ENCODE measurements at regions not wholly inside any gene's neighbourhood (a gene's known extent, or its start where the extent isn't known, plus 50 kb on each side); places are given as distances from the start of the nearest gene placed in this dataset.

DNA sequence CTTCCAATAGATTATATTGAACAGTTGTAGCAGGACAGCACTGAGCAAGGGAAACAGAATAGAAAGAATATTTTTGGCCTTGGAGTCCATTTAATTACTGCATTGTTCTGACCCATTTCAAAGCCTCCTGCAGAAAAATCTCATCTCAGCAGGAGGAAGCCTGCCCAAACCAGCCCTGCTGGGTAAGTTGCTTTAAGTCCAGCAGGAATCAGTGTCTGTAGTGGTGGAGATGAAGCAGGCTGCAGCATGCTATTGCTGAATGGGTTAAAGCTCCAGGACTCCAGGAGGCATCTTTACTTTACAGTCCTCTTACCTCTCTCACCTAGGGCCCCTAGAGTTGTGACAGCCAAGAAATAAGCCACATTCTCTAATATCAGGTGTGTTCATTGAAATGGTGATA lies 380.3 kb upstream of the THBS1 start:
- H3K4me3 ChIP-seq (ENCODE audit: insufficient read depth, low read length), result no peak overlapping the region
- H3K4me2 ChIP-seq (ENCODE audit: insufficient read depth, low read length), result no peak overlapping the region
- H3K4me1 ChIP-seq (ENCODE audit: insufficient read depth, low read length), result peaks cover 47% of the 10 kb centered on the region
- TF ChIP-seq, protein P1, sequence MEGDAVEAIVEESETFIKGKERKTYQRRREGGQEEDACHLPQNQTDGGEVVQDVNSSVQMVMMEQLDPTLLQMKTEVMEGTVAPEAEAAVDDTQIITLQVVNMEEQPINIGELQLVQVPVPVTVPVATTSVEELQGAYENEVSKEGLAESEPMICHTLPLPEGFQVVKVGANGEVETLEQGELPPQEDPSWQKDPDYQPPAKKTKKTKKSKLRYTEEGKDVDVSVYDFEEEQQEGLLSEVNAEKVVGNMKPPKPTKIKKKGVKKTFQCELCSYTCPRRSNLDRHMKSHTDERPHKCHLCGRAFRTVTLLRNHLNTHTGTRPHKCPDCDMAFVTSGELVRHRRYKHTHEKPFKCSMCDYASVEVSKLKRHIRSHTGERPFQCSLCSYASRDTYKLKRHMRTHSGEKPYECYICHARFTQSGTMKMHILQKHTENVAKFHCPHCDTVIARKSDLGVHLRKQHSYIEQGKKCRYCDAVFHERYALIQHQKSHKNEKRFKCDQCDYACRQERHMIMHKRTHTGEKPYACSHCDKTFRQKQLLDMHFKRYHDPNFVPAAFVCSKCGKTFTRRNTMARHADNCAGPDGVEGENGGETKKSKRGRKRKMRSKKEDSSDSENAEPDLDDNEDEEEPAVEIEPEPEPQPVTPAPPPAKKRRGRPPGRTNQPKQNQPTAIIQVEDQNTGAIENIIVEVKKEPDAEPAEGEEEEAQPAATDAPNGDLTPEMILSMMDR (IDR thresholded peaks at IDR 0.05; ENCODE audit: extremely low read depth, low read depth, low read length), result no peak
- H4K20me1 ChIP-seq (ENCODE audit: insufficient read depth, low read length), result no peaks in the 10 kb centered on the region
- H3K27ac ChIP-seq (ENCODE audit: low read depth, low read length), result no peak overlapping the region
- no peaks in the 10 kb centered on the region for H3K79me2 ChIP-seq (ENCODE audit: insufficient read depth, low read length)
- H3K36me3 ChIP-seq (ENCODE audit: insufficient read depth, low read length), result no peaks in the 10 kb centered on the region
- H3K27me3 ChIP-seq (ENCODE audit: insufficient read depth, low read length), result no peaks in the 10 kb centered on the region
- no peak overlapping the region for H2AFZ ChIP-seq (ENCODE audit: low read length)
- H3K9me3 ChIP-seq (ENCODE audit: low read depth, low read length), result no peaks in the 10 kb centered on the region
- DNase-seq (ENCODE audit: insufficient read length, low spot score, missing footprints), result no peak

- Histone ChIP-seq H3K4me2 (ENCODE audit: insufficient read depth, low read length) (no peak overlapping the region), H3K27ac (ENCODE audit: low read depth, low read length) (peak overlapping the region; percentile 60)
Measured at GRCh38 chr15:39202641-39203040, 378.2 kb upstream of the THBS1 start.

GRCh38 chr15:39204031-39204430 lies 376.8 kb upstream of the THBS1 start:
- no peak overlapping the region for H3K4me2 ChIP-seq (ENCODE audit: insufficient read depth, low read length)
- TF ChIP-seq, protein P1 (IDR thresholded peaks at IDR 0.05; ENCODE audit: extremely low read depth, low read depth, low read length), result no peak
- H3K27ac ChIP-seq (ENCODE audit: low read depth, low read length), result peak overlapping the region; percentile 60

More at GRCh38 chr15:39202641-39203040, 378.2 kb upstream of the THBS1 start:
- Histone ChIP-seq H2AFZ (ENCODE audit: low read length) (no peak overlapping the region), H4K20me1 (ENCODE audit: insufficient read depth, low read length) (no peaks in the 10 kb centered on the region), H3K27me3 (ENCODE audit: insufficient read depth, low read length) (no peaks in the 10 kb centered on the region), H3K79me2 (ENCODE audit: insufficient read depth, low read length) (no peaks in the 10 kb centered on the region), H3K9me3 (ENCODE audit: low read depth, low read length) (no peaks in the 10 kb centered on the region), H3K36me3 (ENCODE audit: insufficient read depth, low read length) (no peaks in the 10 kb centered on the region), H3K4me1 (ENCODE audit: insufficient read depth, low read length) (peaks cover 37% of the 10 kb centered on the region), H3K4me3 (ENCODE audit: insufficient read depth, low read length) (no peak overlapping the region)
- TF ChIP-seq, protein P1 (IDR thresholded peaks at IDR 0.05; ENCODE audit: extremely low read depth, low read depth, low read length), result no peak
- no peak for DNase-seq (ENCODE audit: insufficient read length, low spot score, missing footprints)

GRCh38 chr15:39205081-39205480 lies 375.8 kb upstream of the THBS1 start:
- no peak for DNase-seq (ENCODE audit: insufficient read length, low spot score, missing footprints)
- H4K20me1 ChIP-seq (ENCODE audit: insufficient read depth, low read length), result no peaks in the 10 kb centered on the region
- H3K27ac ChIP-seq (ENCODE audit: low read depth, low read length), result peak overlapping the region; percentile 60
- no peak overlapping the region for H2AFZ ChIP-seq (ENCODE audit: low read length)
- TF ChIP-seq, protein P1 (IDR thresholded peaks at IDR 0.05; ENCODE audit: extremely low read depth, low read depth, low read length), result no peak
- no peak overlapping the region for H3K4me2 ChIP-seq (ENCODE audit: insufficient read depth, low read length)
- H3K27me3 ChIP-seq (ENCODE audit: insufficient read depth, low read length), result no peaks in the 10 kb centered on the region
- no peaks in the 10 kb centered on the region for H3K9me3 ChIP-seq (ENCODE audit: low read depth, low read length)
- H3K4me3 ChIP-seq (ENCODE audit: insufficient read depth, low read length), result no peak overlapping the region
- H3K4me1 ChIP-seq (ENCODE audit: insufficient read depth, low read length), result peaks cover 35% of the 10 kb centered on the region
- no peaks in the 10 kb centered on the region for H3K79me2 ChIP-seq (ENCODE audit: insufficient read depth, low read length)
- no peaks in the 10 kb centered on the region for H3K36me3 ChIP-seq (ENCODE audit: insufficient read depth, low read length)

More at GRCh38 chr15:39204031-39204430, 376.8 kb upstream of the THBS1 start:
- H3K9me3 ChIP-seq (ENCODE audit: low read depth, low read length), result no peaks in the 10 kb centered on the region
- H4K20me1 ChIP-seq (ENCODE audit: insufficient read depth, low read length), result no peaks in the 10 kb centered on the region
- H3K4me1 ChIP-seq (ENCODE audit: insufficient read depth, low read length), result peaks cover 37% of the 10 kb centered on the region
- no peaks in the 10 kb centered on the region for H3K79me2 ChIP-seq (ENCODE audit: insufficient read depth, low read length)
- H3K27me3 ChIP-seq (ENCODE audit: insufficient read depth, low read length), result no peaks in the 10 kb centered on the region
- H3K36me3 ChIP-seq (ENCODE audit: insufficient read depth, low read length), result no peaks in the 10 kb centered on the region
- DNase-seq (ENCODE audit: insufficient read length, low spot score, missing footprints), result no peak
- H3K4me3 ChIP-seq (ENCODE audit: insufficient read depth, low read length), result no peak overlapping the region
- no peak overlapping the region for H2AFZ ChIP-seq (ENCODE audit: low read length)

Measured in osteoblast (primary cell).